ENCODE measurements at regions not wholly inside any gene's neighbourhood (a gene's known extent, or its start where the extent isn't known, plus 50 kb on each side); places are given as distances from the start of the nearest gene placed in this dataset.

GRCh38 chr4:12016729-12017128 lies 588.0 kb upstream of the HS3ST1 start:
- TF ChIP-seq POLR2A (IDR thresholded peaks at IDR 0.05), result no peak
- TF ChIP-seq, protein P1, sequence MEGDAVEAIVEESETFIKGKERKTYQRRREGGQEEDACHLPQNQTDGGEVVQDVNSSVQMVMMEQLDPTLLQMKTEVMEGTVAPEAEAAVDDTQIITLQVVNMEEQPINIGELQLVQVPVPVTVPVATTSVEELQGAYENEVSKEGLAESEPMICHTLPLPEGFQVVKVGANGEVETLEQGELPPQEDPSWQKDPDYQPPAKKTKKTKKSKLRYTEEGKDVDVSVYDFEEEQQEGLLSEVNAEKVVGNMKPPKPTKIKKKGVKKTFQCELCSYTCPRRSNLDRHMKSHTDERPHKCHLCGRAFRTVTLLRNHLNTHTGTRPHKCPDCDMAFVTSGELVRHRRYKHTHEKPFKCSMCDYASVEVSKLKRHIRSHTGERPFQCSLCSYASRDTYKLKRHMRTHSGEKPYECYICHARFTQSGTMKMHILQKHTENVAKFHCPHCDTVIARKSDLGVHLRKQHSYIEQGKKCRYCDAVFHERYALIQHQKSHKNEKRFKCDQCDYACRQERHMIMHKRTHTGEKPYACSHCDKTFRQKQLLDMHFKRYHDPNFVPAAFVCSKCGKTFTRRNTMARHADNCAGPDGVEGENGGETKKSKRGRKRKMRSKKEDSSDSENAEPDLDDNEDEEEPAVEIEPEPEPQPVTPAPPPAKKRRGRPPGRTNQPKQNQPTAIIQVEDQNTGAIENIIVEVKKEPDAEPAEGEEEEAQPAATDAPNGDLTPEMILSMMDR (IDR thresholded peaks at IDR 0.05), result no peak
